HepG2 (cell line): ENCODE measurements at regions not wholly inside any gene's neighbourhood (a gene's known extent, or its start where the extent isn't known, plus 50 kb on each side); places are given as distances from the start of the nearest gene placed in this dataset.

ENCODE experiments used
- CTCF ChIP-seq: sonication (generic); formaldehyde crosslinking; IDR thresholded peaks from 2 replicates; pipeline ENCODE4 v1.5.0; 2020; ENCODE audit warnings: mild to moderate bottlenecking, missing genetic modification reagents, moderate library complexity
- ELF3 ChIP-seq: IDR thresholded peaks from 2 replicates; pipeline ENCODE4 v1.6.1; 2016; ENCODE audit warnings: missing genetic modification reagents, missing compliant biosample characterization
- EZH2 ChIP-seq: conservative IDR thresholded peaks from 2 replicates; pipeline ENCODE4 v1.6.1; 2012; ENCODE audit warnings: mild to moderate bottlenecking, low read depth, low read length, moderate library complexity
- HMG20A ChIP-seq: IDR thresholded peaks from 2 replicates; pipeline ENCODE4 v1.6.1; 2016; ENCODE audit warnings: borderline replicate concordance
- POLR2A ChIP-seq, 2 experiments: IDR thresholded peaks; 2 replicates each; pipeline ENCODE4 v1.6.1; 2011; ENCODE audit warnings: low read depth in 2 of 2, low read length in 2 of 2, mild to moderate bottlenecking in 1 of 2, moderate library complexity in 1 of 2; ENCODE audit not compliant: insufficient read depth in 1 of 2
- REST ChIP-seq, 2 experiments: IDR thresholded peaks; 2 replicates each; pipeline ENCODE4 v1.6.1; 2011 to 2012; ENCODE audit warnings: low read length in 2 of 2, borderline replicate concordance in 1 of 2, low read depth in 1 of 2, mild to moderate bottlenecking in 1 of 2, moderate library complexity in 1 of 2
- SMC3 ChIP-seq: IDR thresholded peaks from 2 replicates; pipeline ENCODE4 v1.6.1; 2011; ENCODE audit warnings: low read length, improper control_type of control experiment
- SOX13 ChIP-seq, 3 experiments: fragments of 450-650 bp in 1 of 3; sonication (generic) in 1 of 3; formaldehyde crosslinking in 1 of 3; IDR thresholded peaks in 2 of 3; conservative IDR thresholded peaks in 1 of 3; 2 replicates each; pipeline versions ENCODE4 v1.5.0 to v1.6.1; 2016 to 2020; ENCODE audit warnings: antibody characterized with exemption in 1 of 3, mild to moderate bottlenecking in 1 of 3, missing compliant biosample characterization in 1 of 3, missing genetic modification reagents in 1 of 3, moderate library complexity in 1 of 3
- TBL1XR1 ChIP-seq: fragments of 150-350 bp; IDR thresholded peaks from 2 replicates; pipeline ENCODE4 v1.6.1; 2014; ENCODE audit warnings: borderline replicate concordance, low read length; ENCODE audit not compliant: partially characterized antibody
- ZBTB1 ChIP-seq: sonication (generic); formaldehyde crosslinking; IDR thresholded peaks from 2 replicates; pipeline ENCODE4 v1.4.0; 2020; ENCODE audit warnings: missing genetic modification reagents, borderline replicate concordance
- ZNF225 ChIP-seq: sonication (generic); formaldehyde crosslinking; IDR thresholded peaks from 2 replicates; pipeline ENCODE4 v1.4.0; 2020; ENCODE audit warnings: mild to moderate bottlenecking, missing genetic modification reagents
- ZNF274 ChIP-seq: sonication (generic); formaldehyde crosslinking; IDR thresholded peaks from 2 replicates; pipeline ENCODE4 v1.5.1; 2020; ENCODE audit warnings: mild to moderate bottlenecking, missing genetic modification reagents
- ZNF407 ChIP-seq: sonication (generic); formaldehyde crosslinking; IDR thresholded peaks from one replicate; pipeline ENCODE4 v1.5.1; 2020; ENCODE audit warnings: mild to moderate bottlenecking, missing genetic modification reagents; ENCODE audit errors: not compliant biosample characterization
- ZNF512 ChIP-seq: sonication (generic); formaldehyde crosslinking; IDR thresholded peaks from 2 replicates; pipeline ENCODE4 v1.4.0; 2020; ENCODE audit warnings: mild to moderate bottlenecking, missing genetic modification reagents

- TF ChIP-seq ZNF512 (CRISPR knock-in tag) (no peak), ZNF274 (CRISPR knock-in tag) (no peak), SOX13 (IDR thresholded peaks at IDR 0.05) (no peak), SOX13 (CRISPR knock-in tag; conservative IDR thresholded peaks at IDR 0.05 in 1 of 2, IDR thresholded peaks at IDR 0.05 in 1 of 2) (no peak), CTCF (no peak), TBL1XR1 (no peak), ZNF407 (CRISPR knock-in tag) (no peak), ZNF225 (no peak), EZH2 (no peak), REST (IDR thresholded peaks at IDR 0.05; ENCODE audit: borderline replicate concordance in 1 of 2, low read depth in 1 of 2, low read length in 2 of 2) (no peak), HMG20A (CRISPR knock-in tag) (no peak), ZBTB1 (CRISPR knock-in tag) (no peak), SMC3 (no peak), POLR2A (IDR thresholded peaks at IDR 0.05; ENCODE audit: insufficient read depth in 1 of 2, low read depth in 2 of 2, low read length in 2 of 2) (no peak), ELF3 (CRISPR knock-in tag) (no peak)
Observed at GRCh38 chr4:129334136-129334535, 238.2 kb downstream of the C4orf33 start.
